SK-N-SH (cell line): ENCODE measurements at regions not wholly inside any gene's neighbourhood (a gene's known extent, or its start where the extent isn't known, plus 50 kb on each side); places are given as distances from the start of the nearest gene placed in this dataset.

Source experiments
- CTCF ChIA-PET: fragments of 300-600, 350-600 bp; formaldehyde crosslinking; extraction: SDS; loops from one replicate; lab custom pipeline; 2021; lab: Yijun Ruan, JAX
- POLR2A ChIA-PET: fragments of 350-600 bp; sonication (Branson Sonifier 250); formaldehyde crosslinking; extraction: SDS; loops from one replicate; lab custom pipeline; 2020; ENCODE audit warnings: antibody characterized with exemption, inconsistent platforms; lab: Yijun Ruan, JAX
- DNase-seq: peaks from one replicate; pipeline ENCODE4 v3.0.0; 2012
- H2AFZ ChIP-seq: fragments of 200-600 bp; sonication (generic); 2 replicates; pipeline ENCODE4 v1.8.1; 2016; ENCODE audit warnings: antibody characterized with exemption, mild to moderate bottlenecking, low read depth
- H3F3A ChIP-seq: fragments of 200-600 bp; sonication (generic); replicated peaks from 2 replicates; pipeline ENCODE3; 2016; ENCODE audit warnings: antibody characterized with exemption, mild to moderate bottlenecking; ENCODE audit not compliant: insufficient read depth
- H3K27ac ChIP-seq, 2 experiments: fragments of 200-500 bp in 1 of 2; fragments of 200-600 bp in 1 of 2; sonication (Bioruptor generic) in 1 of 2; sonication (generic), shearing (Covaris generic) in 1 of 2; 2 replicates each; pipeline versions ENCODE4 v1.5.1 to v1.6.1; 2014 to 2016; ENCODE audit warnings: low read depth in 2 of 2, inconsistent platforms in 1 of 2, low read length in 1 of 2, mild to moderate bottlenecking in 1 of 2, mixed read lengths in 1 of 2
- H3K27me3 ChIP-seq: fragments of 200-600 bp; sonication (generic), shearing (Covaris generic); 2 replicates; pipeline ENCODE4 v1.6.1; 2016; ENCODE audit warnings: mixed run types; ENCODE audit not compliant: insufficient read depth
- H3K36me3 ChIP-seq, 2 experiments: fragments of 200-500 bp in 1 of 2; fragments of 200-600 bp in 1 of 2; sonication (Bioruptor generic) in 1 of 2; sonication (generic) in 1 of 2; replicated peaks in 1 of 2; 2 replicates each; pipeline versions ENCODE3 to v1.5.1; 2014 to 2016; ENCODE audit warnings: low read length in 1 of 2, mild to moderate bottlenecking in 1 of 2; ENCODE audit not compliant: insufficient read depth in 2 of 2, control insufficient read depth in 1 of 2
- H3K4me1 ChIP-seq, 2 experiments: fragments of 200-500 bp in 1 of 2; fragments of 200-600 bp in 1 of 2; sonication (Bioruptor generic) in 1 of 2; sonication (generic), shearing (Covaris generic) in 1 of 2; 2 replicates each; pipeline versions ENCODE4 v1.5.1 to v1.6.1; 2014 to 2016; ENCODE audit warnings: low read depth in 1 of 2, low read length in 1 of 2, mixed run types in 1 of 2; ENCODE audit not compliant: insufficient read depth in 2 of 2, control insufficient read depth in 1 of 2
- H3K4me2 ChIP-seq: fragments of 200-600 bp; sonication (generic), shearing (Covaris generic); 2 replicates; pipeline ENCODE4 v1.6.1; 2017; ENCODE audit warnings: mixed run types
- H3K4me3 ChIP-seq, 2 experiments: fragments of 200-500 bp in 1 of 2; fragments of 200-600 bp in 1 of 2; sonication (Bioruptor generic) in 1 of 2; sonication (generic), shearing (Covaris generic) in 1 of 2; 2 replicates each; pipeline versions ENCODE4 v1.5.1 to v1.8.1; 2014 to 2016; ENCODE audit warnings: low read depth in 2 of 2, inconsistent platforms in 1 of 2, low read length in 1 of 2, mild to moderate bottlenecking in 1 of 2, mixed read lengths in 1 of 2, moderate library complexity in 1 of 2
- H3K79me2 ChIP-seq: fragments of 200-600 bp; sonication (generic); 2 replicates; pipeline ENCODE4 v1.8.1; 2017; ENCODE audit warnings: mild to moderate bottlenecking; ENCODE audit not compliant: insufficient read depth
- H3K9ac ChIP-seq: fragments of 200-600 bp; sonication (generic); 2 replicates; pipeline ENCODE4 v1.6.1; 2017; ENCODE audit warnings: mixed run types
- H3K9me2 ChIP-seq: fragments of 200-600 bp; sonication (generic); 2 replicates; pipeline ENCODE4 v1.6.1; 2017; ENCODE audit warnings: mixed run types
- H3K9me3 ChIP-seq: fragments of 200-600 bp; sonication (generic); 2 replicates; pipeline ENCODE4 v1.6.1; 2017; ENCODE audit warnings: mixed run types, mild to moderate bottlenecking, moderate library complexity
- H4K20me1 ChIP-seq: fragments of 200-600 bp; sonication (generic); 2 replicates; pipeline ENCODE4 v1.6.1; 2017; ENCODE audit warnings: mild to moderate bottlenecking, mixed run types; ENCODE audit not compliant: insufficient read depth
- ELF1 ChIP-seq: IDR thresholded peaks from 2 replicates; pipeline ENCODE4 v1.4.0; 2012
- EP300 ChIP-seq, 2 experiments: IDR thresholded peaks; 2 replicates each; pipeline versions ENCODE4 v1.4.0 to v1.6.1; 2012; ENCODE audit warnings: borderline replicate concordance in 1 of 2, low read depth in 1 of 2, low read length in 1 of 2
- EZH2phosphoT487 ChIP-seq: fragments of 200-600 bp; sonication (generic); IDR thresholded peaks from 2 replicates; pipeline ENCODE4 v1.6.1; 2017; ENCODE audit warnings: low read depth, mixed run types, mild to moderate bottlenecking, antibody characterized with exemption, moderate library complexity, borderline replicate concordance
- FOXJ3 ChIP-seq: sonication (generic); formaldehyde crosslinking; IDR thresholded peaks from 2 replicates; pipeline ENCODE4 v1.5.1; 2020; ENCODE audit warnings: mild to moderate bottlenecking, missing genetic modification reagents
- GABPA ChIP-seq: IDR thresholded peaks from 2 replicates; pipeline ENCODE4 v1.4.0; 2012; ENCODE audit warnings: low read depth, mild to moderate bottlenecking
- JUND ChIP-seq: IDR thresholded peaks from 2 replicates; pipeline ENCODE4 v1.4.0; 2012
- MXI1 ChIP-seq: IDR thresholded peaks from 2 replicates; pipeline ENCODE4 v1.6.1; 2012; ENCODE audit warnings: mild to moderate bottlenecking, low read depth, low read length, improper control_type of control experiment
- NFIC ChIP-seq: IDR thresholded peaks from 2 replicates; pipeline ENCODE4 v1.4.0; 2012; ENCODE audit warnings: borderline replicate concordance
- POLR2AphosphoS5 ChIP-seq: IDR thresholded peaks from 2 replicates; pipeline ENCODE4 v1.6.1; 2012; ENCODE audit warnings: low read depth, low read length
- RAD21 ChIP-seq: IDR thresholded peaks from 2 replicates; pipeline ENCODE4 v1.6.1; 2012; ENCODE audit warnings: mild to moderate bottlenecking, low read length
- SIN3A ChIP-seq: IDR thresholded peaks from 2 replicates; pipeline ENCODE4 v1.6.1; 2012; ENCODE audit warnings: low read depth, mild to moderate bottlenecking, low read length, moderate library complexity, borderline replicate concordance
- TAF1 ChIP-seq: IDR thresholded peaks from 2 replicates; pipeline ENCODE4 v1.6.1; 2012; ENCODE audit warnings: low read depth, mild to moderate bottlenecking, low read length, moderate library complexity, borderline replicate concordance
- TCF12 ChIP-seq: IDR thresholded peaks from 2 replicates; pipeline ENCODE4 v1.4.0; 2012
- WGBS: methylation state at CpG from one replicate; pipeline ENCODE4 v1.1.6; 2017; ENCODE audit warnings: low lambda C conversion rate; 5-methylcytosine and 5-hydroxymethylcytosine counted together
- TF ChIP-seq, protein P1 (sequence below): fragments of 150-350 bp; IDR thresholded peaks from 2 replicates; pipeline ENCODE4 v1.6.1; 2016; ENCODE audit warnings: mild to moderate bottlenecking, low read depth, low read length
- TF ChIP-seq, protein P2 (sequence below): IDR thresholded peaks from 2 replicates; pipeline ENCODE4; 2012
- TF ChIP-seq, protein P3 (sequence below): IDR thresholded peaks from 2 replicates; pipeline ENCODE4 v1.4.0; 2012; ENCODE audit warnings: low read depth, borderline replicate concordance
- TF ChIP-seq, protein P4 (sequence below): IDR thresholded peaks from 2 replicates; pipeline ENCODE4 v1.4.0; 2012; ENCODE audit warnings: low read depth, borderline replicate concordance

DNA sequence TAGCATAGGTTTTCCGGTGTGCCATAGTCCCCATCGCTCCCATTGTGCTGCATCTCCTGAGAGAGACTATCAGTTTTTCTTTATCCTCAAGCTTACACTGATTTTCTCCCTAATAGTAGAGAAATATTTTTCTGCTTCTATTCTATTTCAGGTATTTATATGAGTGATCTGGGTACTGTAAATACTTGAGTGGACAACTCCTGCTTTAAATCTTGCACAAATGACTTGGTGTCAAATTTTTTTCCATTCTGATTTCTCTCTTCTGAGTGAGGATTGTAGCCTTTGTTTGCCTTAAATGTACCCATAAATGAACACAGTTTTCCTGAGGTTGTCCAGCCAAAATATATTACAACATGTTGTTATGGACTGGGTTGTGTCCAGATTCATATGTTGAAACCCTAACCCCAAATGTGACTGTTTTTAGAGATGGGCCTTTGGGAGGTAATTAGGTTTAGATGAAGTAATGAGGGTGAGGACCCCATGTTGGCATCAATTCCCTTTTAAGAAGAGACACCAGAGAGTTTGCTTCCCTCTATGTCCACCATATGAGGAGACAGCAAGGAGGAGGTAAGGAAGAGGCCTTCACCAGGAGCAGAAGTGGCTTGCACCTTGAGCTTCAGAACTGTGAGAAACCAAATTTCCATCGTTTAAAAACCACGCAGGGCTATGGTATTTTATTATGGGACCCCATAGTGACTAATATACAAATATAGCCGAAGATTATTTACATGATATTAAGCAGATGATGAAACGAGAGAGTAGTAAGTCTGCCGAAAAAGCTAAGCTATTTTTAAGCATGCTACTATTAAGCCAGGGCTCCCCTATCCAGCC, 336.4 kb upstream of the MPDZ start:
- Histone ChIP-seq H3K9me3 (no peaks in the 10 kb centered on the region), H4K20me1 (no peaks in the 10 kb centered on the region), H3K9ac (no peak overlapping the region), H3F3A (no peaks in the 10 kb centered on the region), H3K4me2 (no peak overlapping the region), H3K4me1 (peaks cover 4 to 11% of the 10 kb centered on the region in 2 experiments; a peak in 3 of 4 replicates), H3K36me3 (no peaks in the 10 kb centered on the region), H3K9me2 (0 out of 2 replicates have a peak, but pooled peaks cover 3% of the 10 kb centered on the region), H2AFZ (no peak overlapping the region), H3K4me3 (no peak overlapping the region), H3K27ac (peak overlapping the region in 1 of 2 experiments; percentile 39; a peak in 1 of 4 replicates), H3K27me3 (no peaks in the 10 kb centered on the region), H3K79me2 (no peaks in the 10 kb centered on the region)
- WGBS = 56% methylated on average over 7 of the region's 7 CpGs
- no peak for TF ChIP-seq EP300 (IDR thresholded peaks at IDR 0.05; ENCODE audit: borderline replicate concordance in 1 of 2, low read depth in 1 of 2, low read length in 1 of 2)
- no peak for TF ChIP-seq FOXJ3 (CRISPR knock-in tag)
- TF ChIP-seq MXI1 = no peak
- TF ChIP-seq RAD21 = no peak
- TF ChIP-seq, protein P1, sequence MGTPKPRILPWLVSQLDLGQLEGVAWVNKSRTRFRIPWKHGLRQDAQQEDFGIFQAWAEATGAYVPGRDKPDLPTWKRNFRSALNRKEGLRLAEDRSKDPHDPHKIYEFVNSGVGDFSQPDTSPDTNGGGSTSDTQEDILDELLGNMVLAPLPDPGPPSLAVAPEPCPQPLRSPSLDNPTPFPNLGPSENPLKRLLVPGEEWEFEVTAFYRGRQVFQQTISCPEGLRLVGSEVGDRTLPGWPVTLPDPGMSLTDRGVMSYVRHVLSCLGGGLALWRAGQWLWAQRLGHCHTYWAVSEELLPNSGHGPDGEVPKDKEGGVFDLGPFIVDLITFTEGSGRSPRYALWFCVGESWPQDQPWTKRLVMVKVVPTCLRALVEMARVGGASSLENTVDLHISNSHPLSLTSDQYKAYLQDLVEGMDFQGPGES = no peak
- TF ChIP-seq EZH2phosphoT487 = no peak
- TF ChIP-seq, protein P2, sequence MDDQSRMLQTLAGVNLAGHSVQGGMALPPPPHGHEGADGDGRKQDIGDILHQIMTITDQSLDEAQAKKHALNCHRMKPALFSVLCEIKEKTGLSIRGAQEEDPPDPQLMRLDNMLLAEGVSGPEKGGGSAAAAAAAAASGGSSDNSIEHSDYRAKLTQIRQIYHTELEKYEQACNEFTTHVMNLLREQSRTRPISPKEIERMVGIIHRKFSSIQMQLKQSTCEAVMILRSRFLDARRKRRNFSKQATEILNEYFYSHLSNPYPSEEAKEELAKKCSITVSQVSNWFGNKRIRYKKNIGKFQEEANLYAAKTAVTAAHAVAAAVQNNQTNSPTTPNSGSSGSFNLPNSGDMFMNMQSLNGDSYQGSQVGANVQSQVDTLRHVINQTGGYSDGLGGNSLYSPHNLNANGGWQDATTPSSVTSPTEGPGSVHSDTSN = no peak
- TF ChIP-seq TCF12 = no peak
- no peak for TF ChIP-seq GABPA
- no peak for TF ChIP-seq ELF1
- TF ChIP-seq, protein P3, sequence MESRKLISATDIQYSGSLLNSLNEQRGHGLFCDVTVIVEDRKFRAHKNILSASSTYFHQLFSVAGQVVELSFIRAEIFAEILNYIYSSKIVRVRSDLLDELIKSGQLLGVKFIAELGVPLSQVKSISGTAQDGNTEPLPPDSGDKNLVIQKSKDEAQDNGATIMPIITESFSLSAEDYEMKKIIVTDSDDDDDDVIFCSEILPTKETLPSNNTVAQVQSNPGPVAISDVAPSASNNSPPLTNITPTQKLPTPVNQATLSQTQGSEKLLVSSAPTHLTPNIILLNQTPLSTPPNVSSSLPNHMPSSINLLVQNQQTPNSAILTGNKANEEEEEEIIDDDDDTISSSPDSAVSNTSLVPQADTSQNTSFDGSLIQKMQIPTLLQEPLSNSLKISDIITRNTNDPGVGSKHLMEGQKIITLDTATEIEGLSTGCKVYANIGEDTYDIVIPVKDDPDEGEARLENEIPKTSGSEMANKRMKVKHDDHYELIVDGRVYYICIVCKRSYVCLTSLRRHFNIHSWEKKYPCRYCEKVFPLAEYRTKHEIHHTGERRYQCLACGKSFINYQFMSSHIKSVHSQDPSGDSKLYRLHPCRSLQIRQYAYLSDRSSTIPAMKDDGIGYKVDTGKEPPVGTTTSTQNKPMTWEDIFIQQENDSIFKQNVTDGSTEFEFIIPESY = no peak
- no peak for TF ChIP-seq POLR2AphosphoS5
- no peak for TF ChIP-seq NFIC
- TF ChIP-seq SIN3A = no peak
- TF ChIP-seq, protein P4, sequence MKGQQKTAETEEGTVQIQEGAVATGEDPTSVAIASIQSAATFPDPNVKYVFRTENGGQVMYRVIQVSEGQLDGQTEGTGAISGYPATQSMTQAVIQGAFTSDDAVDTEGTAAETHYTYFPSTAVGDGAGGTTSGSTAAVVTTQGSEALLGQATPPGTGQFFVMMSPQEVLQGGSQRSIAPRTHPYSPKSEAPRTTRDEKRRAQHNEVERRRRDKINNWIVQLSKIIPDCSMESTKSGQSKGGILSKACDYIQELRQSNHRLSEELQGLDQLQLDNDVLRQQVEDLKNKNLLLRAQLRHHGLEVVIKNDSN = no peak
- TF ChIP-seq TAF1 = no peak
- no peak for TF ChIP-seq JUND
- DNase-seq = no peak
- CTCF ChIA-PET = interaction anchor here (1.2 kb wide), 1 partner anchor 14 kb away, joined by 4 read pairs; no protein-coding TSS in a partner anchor
- POLR2A ChIA-PET = no interaction called here
